GM21528 (cell line): ENCODE measurements at regions not wholly inside any gene's neighbourhood (a gene's known extent, or its start where the extent isn't known, plus 50 kb on each side); places are given as distances from the start of the nearest gene placed in this dataset.

Source experiments
- ATAC-seq: cut with Tn5 transposase; IDR thresholded peaks from one replicate; pipeline ENCODE4 v1.9.1; 2021; ENCODE audit warnings: mild to moderate bottlenecking, moderate library complexity; ENCODE audit not compliant: unreplicated experiment, low FRiP score

DNA sequence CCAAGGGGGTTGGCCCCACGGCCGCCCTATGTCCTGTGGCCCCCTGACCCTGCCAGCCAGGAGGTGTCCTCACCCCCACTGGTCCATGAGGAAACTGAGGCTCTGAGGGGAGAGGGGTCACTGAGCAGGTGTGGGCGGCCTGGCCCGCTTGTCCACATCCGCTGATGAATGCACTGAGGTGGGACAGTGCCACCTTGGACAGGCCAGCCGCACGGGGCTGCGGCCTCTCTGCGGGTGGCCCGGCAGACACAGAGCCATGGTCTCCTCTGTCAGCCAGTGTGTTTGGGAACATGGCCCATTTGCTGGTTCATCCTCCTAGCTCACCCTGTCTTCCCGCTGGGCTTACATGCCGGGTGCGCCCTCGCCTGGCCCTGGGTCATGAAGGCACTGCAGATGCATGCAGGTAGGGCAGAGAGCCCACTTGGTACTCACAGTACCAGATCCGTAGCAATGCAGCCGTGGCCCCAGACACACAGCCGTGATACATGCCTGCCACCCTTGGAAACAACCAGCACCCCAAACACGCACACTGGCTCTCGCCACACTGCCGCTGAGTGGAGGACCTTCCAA, 93.9 kb downstream of the ENGASE start:
- no peak for ATAC-seq

GRCh38 chr17:79167486-79167885, 92.9 kb downstream of the ENGASE start:
- ATAC-seq, result no peak

DNA sequence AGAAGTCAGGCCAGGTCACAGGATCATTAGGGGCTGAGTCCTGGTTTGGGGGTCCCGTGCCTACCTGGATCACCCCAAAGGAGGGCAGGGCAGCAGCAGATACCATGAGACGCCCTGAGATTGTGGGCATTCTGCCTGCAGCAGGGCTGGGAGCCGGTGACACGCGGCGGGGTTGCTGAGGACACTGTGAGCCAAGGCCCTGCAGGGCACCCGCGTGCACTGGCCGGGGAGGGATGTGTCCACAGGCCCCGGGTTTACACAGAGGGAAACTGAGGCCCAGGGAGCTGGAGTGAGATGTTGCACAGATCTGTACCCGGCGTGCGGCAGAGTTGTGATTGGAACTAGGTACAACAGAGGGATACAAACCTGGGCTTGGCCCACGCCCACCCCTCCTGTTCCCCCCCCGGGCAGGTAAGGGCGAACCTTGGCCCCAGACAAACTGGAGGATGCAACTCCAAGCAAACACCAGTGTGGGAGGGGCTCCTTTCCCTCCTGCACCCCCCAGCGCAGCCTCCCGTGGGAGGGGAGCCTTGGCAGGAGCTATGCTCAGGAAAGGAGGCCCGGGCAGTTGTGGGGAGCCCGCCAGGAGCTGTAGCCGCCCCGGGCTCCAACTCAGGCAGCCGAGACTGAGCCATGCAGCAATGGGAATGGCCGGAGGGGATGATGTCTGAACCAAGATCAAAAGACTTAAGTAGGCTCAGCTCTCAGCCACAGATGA, 91.3 kb downstream of the ENGASE start:
- no peak for ATAC-seq

DNA sequence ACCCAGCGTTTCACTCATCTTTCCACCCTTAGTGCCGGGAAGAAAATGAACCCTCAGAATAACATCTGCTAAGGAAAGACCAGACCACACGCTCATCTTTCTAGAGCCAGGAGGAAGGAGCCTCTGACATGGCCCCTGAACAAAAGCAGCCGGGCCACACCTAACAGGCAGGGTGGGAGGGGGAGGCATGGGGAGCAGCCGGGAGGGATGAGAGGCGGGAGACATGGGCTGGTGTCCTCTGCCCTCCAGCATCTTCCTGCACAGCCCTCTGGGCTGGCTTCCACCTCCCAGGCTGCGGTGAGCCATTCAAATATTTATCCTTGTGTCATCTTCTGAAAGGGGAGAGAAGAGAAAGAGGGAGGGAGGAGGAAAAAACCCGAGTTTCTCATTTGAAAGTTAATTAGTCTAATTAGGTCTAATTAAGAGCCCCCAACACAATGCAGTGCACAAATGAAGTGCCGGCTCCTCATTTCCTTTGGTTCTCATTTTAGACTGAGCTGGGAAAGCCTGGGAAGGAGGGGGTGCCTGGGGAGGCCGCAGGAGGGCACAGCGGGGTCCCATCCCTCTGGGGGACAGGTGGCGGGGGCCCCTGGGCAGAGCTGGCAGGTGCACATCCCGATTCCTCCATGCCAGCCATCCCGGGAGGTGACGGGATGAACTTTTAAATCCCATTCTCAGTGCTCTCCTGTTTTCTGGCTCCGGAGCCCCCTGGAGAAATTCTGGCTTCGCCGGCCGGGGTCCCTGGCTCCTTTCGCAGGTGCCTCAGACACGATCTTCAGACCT, 90.5 kb downstream of the ENGASE start:
- no peak for ATAC-seq

GRCh38 chr17:79164408-79164807, 89.8 kb downstream of the ENGASE start:
- ATAC-seq, result no peak

GRCh38 chr17:79163071-79163470, 88.4 kb downstream of the ENGASE start:
- no peak for ATAC-seq

- ATAC-seq, result no peak
Measured at GRCh38 chr17:79162012-79162963, 87.7 kb downstream of the ENGASE start.

GRCh38 chr17:79160980-79161636, 86.5 kb downstream of the ENGASE start:
- no peak for ATAC-seq

- no peak for ATAC-seq
Measured at GRCh38 chr17:79159926-79160325, 85.3 kb downstream of the ENGASE start.

DNA sequence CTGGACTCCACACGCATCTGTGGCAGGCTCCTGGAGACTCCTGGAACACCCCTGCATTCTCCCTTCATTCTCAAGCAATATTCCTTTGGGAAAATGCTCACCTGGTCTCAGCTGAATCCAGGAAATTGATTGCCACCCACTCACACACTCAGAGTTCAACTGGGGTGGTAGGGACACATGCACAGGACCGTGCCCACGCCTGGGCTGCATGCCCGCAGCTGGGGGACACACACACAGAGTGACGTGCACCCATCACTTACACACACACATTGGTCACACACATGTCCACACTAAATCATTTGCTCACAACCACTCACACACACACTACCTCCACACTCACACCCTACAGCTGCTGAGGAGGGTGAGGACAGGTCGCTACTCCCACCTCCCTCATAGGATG, 84.8 kb downstream of the ENGASE start:
- ATAC-seq, result no peak

DNA sequence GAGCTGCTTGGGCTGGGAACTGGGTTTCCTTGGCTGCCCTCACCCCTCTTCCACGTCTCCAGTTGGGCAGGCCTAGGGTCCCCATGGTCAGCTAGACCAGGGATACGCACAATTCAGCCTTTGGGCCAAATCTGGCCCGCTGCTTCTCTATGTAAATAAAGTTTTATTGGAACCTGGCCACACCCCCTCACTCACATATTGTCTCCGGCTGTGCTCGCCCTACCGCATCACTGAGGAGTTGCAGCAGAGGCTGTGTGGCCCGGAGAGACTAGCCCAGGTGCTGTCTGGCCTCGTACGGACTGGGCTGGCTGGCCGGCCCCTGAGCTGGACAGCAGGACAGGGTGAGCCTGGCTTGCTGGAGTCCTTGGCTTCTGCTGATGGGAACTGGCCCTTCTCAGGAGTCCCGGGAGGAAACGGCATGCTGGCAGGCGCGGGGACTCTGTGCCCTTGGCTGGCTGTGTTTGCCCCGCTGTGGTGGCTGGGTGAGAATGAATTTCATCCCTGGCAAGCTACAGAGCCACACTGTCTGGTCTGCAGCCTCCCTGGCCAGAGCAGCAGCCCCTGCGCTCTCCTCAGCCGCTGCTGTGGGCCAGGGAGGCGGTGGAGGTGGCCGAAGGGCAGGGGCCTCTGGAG, 82.0 kb downstream of the ENGASE start:
- no peak for ATAC-seq

GRCh38 chr17:79155701-79156100, 81.1 kb downstream of the ENGASE start:
- no peak for ATAC-seq

DNA sequence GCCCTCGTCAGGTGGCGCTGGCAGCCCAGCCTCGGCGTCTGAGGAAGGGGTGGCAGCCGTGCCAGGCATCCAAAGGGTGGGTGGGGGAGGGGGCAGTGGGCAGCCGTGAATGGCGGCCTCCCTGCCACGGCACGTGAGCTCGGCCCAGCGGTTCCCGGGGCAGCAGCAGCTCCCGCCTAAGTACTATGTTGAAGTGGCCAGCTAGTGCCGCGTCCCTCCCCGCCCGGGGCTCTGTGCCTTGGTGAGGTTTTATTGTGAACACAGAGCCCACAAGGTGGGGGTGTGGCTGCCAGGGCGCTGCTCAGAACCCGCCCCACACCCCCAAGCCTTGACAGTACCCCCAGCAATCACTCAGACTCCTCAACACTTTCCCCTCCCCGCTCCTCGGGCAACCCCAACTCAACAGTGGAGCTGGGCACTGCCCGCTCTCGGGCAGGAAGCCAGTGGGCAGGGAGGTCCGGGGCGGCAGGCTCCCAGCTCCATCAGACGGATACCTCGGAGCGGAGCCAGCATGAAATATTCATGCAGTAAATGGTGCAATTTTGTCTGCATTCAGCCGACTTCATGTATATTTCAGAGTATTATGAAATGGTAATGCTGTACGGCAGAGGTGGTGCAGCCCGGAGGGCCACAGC, 80.4 kb downstream of the ENGASE start:
- no peak for ATAC-seq

- ATAC-seq, result no peak
Measured at GRCh38 chr17:79154446-79154845, 79.8 kb downstream of the ENGASE start.

GRCh38 chr17:79153367-79154130, 78.9 kb downstream of the ENGASE start:
- ATAC-seq, result no peak

GRCh38 chr17:79152636-79153035, 78.0 kb downstream of the ENGASE start:
- ATAC-seq, result no peak

GRCh38 chr17:79152110-79152509, 77.5 kb downstream of the ENGASE start:
- no peak for ATAC-seq

DNA sequence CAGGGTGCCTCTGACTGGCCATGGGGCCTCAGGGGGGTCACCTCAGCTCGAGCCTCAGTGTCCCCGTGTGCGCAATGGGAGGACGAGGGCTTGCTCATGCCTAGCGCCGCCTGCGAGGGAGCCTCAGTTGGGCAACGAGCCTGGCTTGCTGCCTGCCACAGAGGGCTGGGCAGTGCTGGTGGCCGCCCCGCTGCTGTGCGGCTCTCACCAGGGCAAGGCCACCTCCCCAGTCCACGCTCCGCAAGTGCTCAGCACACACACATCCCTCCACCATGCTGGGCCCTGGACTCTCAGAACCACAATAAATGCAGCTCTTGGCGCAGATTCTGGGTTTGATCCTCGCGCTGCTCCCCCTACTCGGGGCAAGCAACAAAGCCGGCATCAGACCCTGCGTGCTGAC, 76.2 kb downstream of the ENGASE start:
- ATAC-seq, result no peak
